Smooth muscle cell (in vitro differentiated cells): ENCODE measurements at regions not wholly inside any gene's neighbourhood (a gene's known extent, or its start where the extent isn't known, plus 50 kb on each side); places are given as distances from the start of the nearest gene placed in this dataset.
A peak's percentile ranks its signal among the peaks of the same experiment; 100 is the strongest.
"Not testable (repeated sequence)": the region's sequence is repeated elsewhere in the genome, so short reads cannot be mapped to it uniquely, and the experiment has no call there.

Source experiments
- DNase-seq: peaks from one replicate; lab custom pipeline; 2025; ENCODE audit not compliant: unreplicated experiment; lab: John Stamatoyannopoulos, UW
- H2AFZ ChIP-seq: fragments of 200-600 bp; sonication (generic); 2 replicates; pipeline ENCODE4 v1.6.0; 2016; ENCODE audit warnings: antibody characterized with exemption, low read depth, mild to moderate bottlenecking
- H3F3A ChIP-seq: fragments of 200-600 bp; sonication (generic); 2 replicates; pipeline ENCODE4 v1.6.0; 2017; ENCODE audit warnings: antibody characterized with exemption, low read depth
- H3K27ac ChIP-seq: fragments of 200-600 bp; sonication (generic); 2 replicates; pipeline ENCODE4 v1.5.1; 2016; ENCODE audit warnings: low read depth, mild to moderate bottlenecking
- H3K27me3 ChIP-seq: fragments of 200-600 bp; sonication (generic); 2 replicates; pipeline ENCODE4 v1.6.1; 2016; ENCODE audit warnings: low read depth, mild to moderate bottlenecking
- H3K36me3 ChIP-seq: fragments of 200-600 bp; sonication (generic); 2 replicates; pipeline ENCODE4 v1.5.1; 2016; ENCODE audit warnings: low read depth
- H3K4me1 ChIP-seq: fragments of 200-600 bp; sonication (generic); 2 replicates; pipeline ENCODE4 v1.5.1; 2016; ENCODE audit warnings: low read depth
- H3K4me2 ChIP-seq: fragments of 200-600 bp; sonication (generic); 2 replicates; pipeline ENCODE4 v1.6.0; 2016; ENCODE audit warnings: mild to moderate bottlenecking
- H3K4me3 ChIP-seq: fragments of 200-600 bp; sonication (generic); 2 replicates; pipeline ENCODE4 v1.5.1; 2016; ENCODE audit warnings: mild to moderate bottlenecking
- H3K79me2 ChIP-seq: fragments of 200-600 bp; sonication (generic); 2 replicates; pipeline ENCODE4 v1.6.0; 2016; ENCODE audit warnings: low read depth, mild to moderate bottlenecking
- H3K9ac ChIP-seq: fragments of 200-600 bp; sonication (generic); 2 replicates; pipeline ENCODE4 v1.6.0; 2016; ENCODE audit warnings: low read depth
- H3K9me3 ChIP-seq: fragments of 200-600 bp; sonication (generic); replicated peaks from 2 replicates; pipeline ENCODE4 v1.5.1; 2016; ENCODE audit warnings: low read depth
- H4K20me1 ChIP-seq: fragments of 200-600 bp; sonication (generic); 2 replicates; pipeline ENCODE4 v1.6.0; 2016; ENCODE audit warnings: low read depth
- CTCF ChIP-seq: fragments of 200-600 bp; sonication (generic); IDR thresholded peaks from 2 replicates; pipeline ENCODE4 v1.5.1; 2017; ENCODE audit warnings: borderline replicate concordance, mild to moderate bottlenecking, antibody characterized with exemption; ENCODE audit not compliant: insufficient read depth, poor library complexity, severe bottlenecking
- WGBS: methylation state at CpG from one replicate; pipeline ENCODE4 v1.1.7; 2016; ENCODE audit warnings: low lambda C conversion rate; 5-methylcytosine and 5-hydroxymethylcytosine counted together

GRCh38 chr11:29161191-29161590, 855.6 kb downstream of the KCNA4 start:
- H3K4me1 ChIP-seq, result no peaks in the 10 kb centered on the region
- TF ChIP-seq CTCF, result no peak
- no peak overlapping the region for H3K27ac ChIP-seq
- H3K79me2 ChIP-seq, result no peaks in the 10 kb centered on the region
- no peaks in the 10 kb centered on the region for H4K20me1 ChIP-seq
- H3K9me3 ChIP-seq, result no peaks in the 10 kb centered on the region
- H3K4me3 ChIP-seq, result no peak overlapping the region
- H3K36me3 ChIP-seq, result no peaks in the 10 kb centered on the region
- H2AFZ ChIP-seq, result no peak overlapping the region
- H3K27me3 ChIP-seq, result no peaks in the 10 kb centered on the region
- 95% methylated on average over 1 of the region's 1 CpG for WGBS
- no peaks in the 10 kb centered on the region for H3F3A ChIP-seq
- DNase-seq, result no peak
- no peak overlapping the region for H3K4me2 ChIP-seq
- H3K9ac ChIP-seq, result no peak overlapping the region

GRCh38 chr11:29159552-29160465, 857.0 kb downstream of the KCNA4 start:
- Histone ChIP-seq H3K79me2 (no peaks in the 10 kb centered on the region), H3K27ac (no peak overlapping the region), H3K9me3 (no peaks in the 10 kb centered on the region), H3K4me2 (no peak overlapping the region), H3F3A (no peaks in the 10 kb centered on the region), H3K9ac (no peak overlapping the region), H2AFZ (no peak overlapping the region), H3K36me3 (no peaks in the 10 kb centered on the region), H3K4me3 (no peak overlapping the region), H4K20me1 (no peaks in the 10 kb centered on the region), H3K27me3 (no peaks in the 10 kb centered on the region), H3K4me1 (no peaks in the 10 kb centered on the region)
- no peak for DNase-seq
- WGBS, result 55% methylated on average over 6 of the region's 6 CpGs
- TF ChIP-seq CTCF, result peak; percentile 75

- Histone ChIP-seq H2AFZ (no peak overlapping the region), H3K27me3 (no peaks in the 10 kb centered on the region), H3K9me3 (no peaks in the 10 kb centered on the region), H3F3A (no peaks in the 10 kb centered on the region), H3K4me3 (no peak overlapping the region), H3K9ac (no peak overlapping the region), H4K20me1 (no peaks in the 10 kb centered on the region), H3K4me2 (no peak overlapping the region), H3K27ac (no peak overlapping the region), H3K79me2 (no peaks in the 10 kb centered on the region), H3K36me3 (no peaks in the 10 kb centered on the region), H3K4me1 (no peaks in the 10 kb centered on the region)
- DNase-seq, result no peak
- WGBS, result 98% methylated on average over 1 of the region's 1 CpG
- no peak for TF ChIP-seq CTCF
Measured at GRCh38 chr11:29153078-29153477, 863.8 kb downstream of the KCNA4 start.

- not testable (repeated sequence) for H3K27me3 ChIP-seq, H3K79me2 ChIP-seq, H3K27ac ChIP-seq, H3K9me3 ChIP-seq, H3K9ac ChIP-seq, H2AFZ ChIP-seq, H4K20me1 ChIP-seq, H3F3A ChIP-seq, H3K36me3 ChIP-seq, H3K4me3 ChIP-seq, DNase-seq, H3K4me2 ChIP-seq, H3K4me1 ChIP-seq
- 94% methylated on average over 1 of the region's 1 CpG for WGBS
Measured at GRCh38 chr11:29142573-29142972, 874.3 kb downstream of the KCNA4 start.
